ENCODE measurements at regions not wholly inside any gene's neighbourhood (a gene's known extent, or its start where the extent isn't known, plus 50 kb on each side); places are given as distances from the start of the nearest gene placed in this dataset.
"Not testable (repeated sequence)": the region's sequence is repeated elsewhere in the genome, so short reads cannot be mapped to it uniquely, and the experiment has no call there.

DNA sequence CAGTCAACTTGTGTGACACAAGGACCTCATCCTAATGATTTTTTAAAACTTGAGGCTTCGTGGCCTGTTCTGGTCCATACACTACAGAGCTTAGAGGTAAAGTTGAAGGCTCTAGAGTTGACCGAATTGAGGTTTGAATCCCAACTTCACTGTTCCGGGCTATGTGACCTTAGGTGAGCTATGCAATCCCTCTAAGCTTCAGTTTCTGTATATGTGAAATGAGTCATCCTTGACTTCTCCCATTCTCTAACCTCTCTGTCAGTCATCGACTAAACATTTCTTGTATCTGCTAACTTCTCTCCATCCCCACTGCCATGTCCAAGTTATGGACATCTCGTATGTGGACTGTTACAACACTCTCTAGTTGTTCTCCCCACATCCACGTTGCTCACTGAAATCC, 178.2 kb upstream of the TMEM45B start:
- no peak for DNase-seq (ENCODE audit: low read depth in 1 of 2, low spot score in 1 of 2)

DNA sequence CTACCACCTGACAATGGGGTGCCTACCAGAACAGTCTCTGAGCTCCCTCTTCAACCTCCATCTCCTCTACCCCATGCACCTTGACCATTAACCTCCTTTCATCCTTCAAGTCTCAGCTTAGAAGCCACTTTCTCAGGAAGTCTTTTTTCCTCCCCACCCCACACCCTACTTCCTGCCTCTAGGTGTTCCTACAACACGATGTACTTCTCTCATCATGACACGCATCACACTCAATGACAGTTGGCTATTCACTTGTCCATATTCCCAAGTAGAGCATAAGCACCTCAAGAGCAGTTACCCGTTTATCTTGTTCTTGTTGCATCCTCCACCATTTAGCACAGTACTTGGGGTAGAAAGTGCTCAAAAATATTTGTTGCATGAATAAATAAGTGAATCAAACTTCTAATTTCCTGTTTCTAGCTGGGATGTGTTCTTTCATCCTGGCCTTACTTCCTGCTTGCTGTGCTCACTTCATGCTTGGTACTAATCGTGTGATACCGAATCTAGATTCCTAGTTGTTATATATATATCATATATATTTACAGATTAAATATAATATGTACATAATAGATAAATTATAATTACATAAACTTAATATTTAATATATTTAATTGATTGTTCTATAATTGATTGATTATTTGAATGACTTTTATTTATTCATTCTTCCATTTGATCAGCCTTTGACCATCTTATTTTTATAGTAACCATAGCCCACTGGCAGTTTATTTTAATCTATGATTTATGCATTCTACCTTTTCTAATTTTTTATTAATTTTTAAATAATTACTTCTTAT, 177.5 kb upstream of the TMEM45B start:
- no peak for DNase-seq (ENCODE audit: low read depth in 1 of 2, low spot score in 1 of 2)

DNA sequence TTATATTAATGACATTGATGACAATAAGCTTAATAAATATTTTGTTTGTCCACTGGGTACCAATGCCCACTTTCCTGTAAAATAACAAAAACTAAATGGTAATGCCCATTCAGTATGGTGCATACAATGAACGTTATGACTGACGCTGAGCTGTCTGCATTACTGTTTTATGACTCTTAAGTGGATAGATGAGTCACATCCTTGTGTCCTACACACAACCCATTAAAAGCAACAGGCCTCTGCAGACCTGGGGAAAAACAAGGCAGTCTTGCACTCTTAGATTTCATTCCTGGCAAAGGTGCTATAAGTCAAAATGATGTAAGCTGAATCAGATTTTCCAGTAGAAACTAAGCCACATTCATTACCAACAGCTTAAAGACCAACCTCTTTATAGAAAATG, 176.3 kb upstream of the TMEM45B start:
- DNase-seq (ENCODE audit: low read depth in 1 of 2, low spot score in 1 of 2) = no peak

DNA sequence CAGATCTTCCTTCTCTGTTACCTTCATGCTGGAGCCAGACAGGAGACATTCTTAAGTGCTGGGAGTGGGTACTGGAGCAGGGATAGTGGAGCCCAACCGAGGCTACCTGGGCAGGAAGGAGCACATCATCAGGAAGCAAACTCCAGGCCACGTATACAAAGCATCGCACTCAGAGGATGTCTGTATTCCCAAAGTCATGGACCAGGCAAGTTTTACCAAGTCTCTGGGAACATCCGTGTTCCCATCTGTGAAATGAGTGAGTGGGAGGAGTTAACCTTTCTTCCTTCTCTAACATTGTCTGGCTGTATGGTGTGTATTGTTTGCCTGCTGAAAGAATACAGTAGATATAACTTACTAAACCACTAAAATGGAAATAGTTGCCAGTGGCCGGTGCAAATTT, 175.0 kb upstream of the TMEM45B start:
- DNase-seq (ENCODE audit: low read depth in 1 of 2, low spot score in 1 of 2) = no peak

DNA sequence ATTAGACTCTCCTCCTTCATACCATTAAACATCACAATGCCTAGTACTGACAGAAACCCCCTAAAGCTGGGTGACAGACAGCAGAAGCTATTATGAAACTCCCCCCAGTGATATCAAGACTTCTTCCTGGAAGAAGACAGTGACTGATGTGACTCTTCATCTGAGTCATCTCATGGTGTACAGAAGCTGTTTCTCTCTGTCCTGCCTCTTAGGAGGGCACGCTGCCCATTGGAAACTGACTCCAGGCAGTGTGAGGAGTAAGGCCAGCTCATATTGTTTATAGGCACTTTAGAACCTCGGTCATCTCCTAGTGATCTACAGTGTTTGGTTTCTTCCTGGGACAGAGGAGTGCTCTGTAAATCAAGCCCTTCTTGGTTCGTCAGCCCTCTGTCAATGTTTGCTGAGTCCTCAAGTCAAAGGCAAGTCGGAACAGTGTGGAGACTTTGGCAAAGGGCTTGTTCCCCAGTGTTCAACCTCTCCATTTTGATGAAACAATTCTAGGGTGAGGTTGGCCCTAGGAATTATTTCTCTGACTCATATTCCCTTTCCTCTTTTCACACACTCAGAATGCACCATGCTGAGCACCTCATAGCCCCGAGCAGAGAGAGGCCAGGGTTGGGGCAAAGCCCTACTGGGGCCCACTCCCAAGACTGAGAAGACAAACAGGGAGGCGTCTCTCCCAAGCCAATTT, 172.5 kb upstream of the TMEM45B start:
- DNase-seq (ENCODE audit: low read depth in 1 of 2, low spot score in 1 of 2) = no peak

DNA sequence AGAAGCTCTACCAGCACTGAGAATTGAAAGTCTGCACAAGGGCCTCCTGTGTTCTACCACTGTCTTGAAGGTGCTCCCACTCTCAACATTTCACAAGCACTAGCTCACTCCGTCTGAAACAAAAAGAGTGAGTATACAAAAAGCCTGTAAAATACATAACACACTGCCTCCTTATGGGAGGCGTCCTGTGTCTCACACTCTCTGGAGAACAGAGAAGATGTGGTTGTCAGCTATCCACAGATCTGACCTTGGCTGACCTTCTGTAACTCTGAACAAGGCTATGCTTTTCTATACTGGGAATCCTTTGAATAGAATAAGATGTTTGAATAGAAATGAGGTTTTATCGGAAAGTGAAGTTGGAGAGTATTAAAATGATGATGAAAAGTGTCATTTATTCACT, 171.3 kb upstream of the TMEM45B start:
- no peak for DNase-seq (ENCODE audit: low read depth in 1 of 2, low spot score in 1 of 2)

DNA sequence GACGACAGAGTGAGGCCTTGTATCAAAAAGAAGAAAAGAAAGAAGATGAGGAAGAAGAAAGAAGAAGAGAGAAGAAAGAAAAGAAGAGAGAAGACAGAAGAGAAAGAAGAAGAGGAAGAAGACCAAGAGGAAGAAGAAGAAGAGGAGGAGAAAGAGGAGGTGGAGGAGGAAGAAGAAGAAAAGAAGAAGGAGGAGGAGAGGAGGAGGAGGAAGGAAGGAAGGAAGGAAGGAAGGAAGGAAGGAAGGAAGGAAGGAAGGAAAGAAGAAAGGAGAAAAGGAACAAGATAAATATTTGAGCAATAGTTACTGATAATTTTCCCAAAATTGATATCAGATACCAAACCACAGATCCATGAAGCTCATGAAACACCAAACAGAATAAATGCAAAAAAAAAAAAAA, 169.7 kb upstream of the TMEM45B start:
- no peak for DNase-seq (ENCODE audit: low read depth in 1 of 2, low spot score in 1 of 2)

DNA sequence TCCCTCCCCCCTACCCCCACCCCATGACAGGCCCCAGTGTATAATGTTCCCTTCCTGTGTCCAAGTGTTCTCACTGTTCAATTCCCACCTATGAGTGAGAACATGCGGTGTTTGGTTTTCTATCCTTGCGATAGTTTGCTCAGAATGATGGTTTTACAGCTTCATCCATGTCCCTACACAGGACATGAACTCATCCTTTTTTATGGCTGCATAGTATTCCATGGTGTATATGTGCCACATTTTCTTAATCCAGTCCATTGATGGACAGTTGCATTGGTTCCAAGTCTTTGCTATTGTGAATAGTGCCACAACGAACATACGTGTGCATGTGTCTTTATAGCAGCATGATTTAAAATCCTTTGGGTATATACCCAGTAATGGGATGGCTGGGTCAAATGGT, 165.6 kb upstream of the TMEM45B start:
- DNase-seq (ENCODE audit: low read depth in 1 of 2, low spot score in 1 of 2) = not testable (repeated sequence)

DNA sequence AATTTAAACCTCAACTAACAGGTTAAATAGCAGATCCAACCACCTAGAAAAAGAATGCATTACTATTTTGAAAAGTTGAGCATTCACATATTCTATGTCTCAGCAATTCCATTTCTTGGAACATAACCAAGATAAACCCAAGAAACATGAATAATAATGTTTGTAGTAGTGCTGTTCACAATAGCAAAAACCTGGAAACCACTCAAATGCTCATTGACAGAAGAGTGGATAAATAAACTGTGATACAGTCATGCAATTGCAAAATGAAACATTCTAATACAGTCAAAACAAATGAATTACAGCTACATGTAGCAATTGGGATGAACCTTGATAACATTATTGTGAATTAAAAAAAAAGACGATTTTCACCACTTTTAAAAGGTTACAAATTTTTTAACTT, 162.8 kb upstream of the TMEM45B start:
- DNase-seq (ENCODE audit: low read depth in 1 of 2, low spot score in 1 of 2) = no peak

DNA sequence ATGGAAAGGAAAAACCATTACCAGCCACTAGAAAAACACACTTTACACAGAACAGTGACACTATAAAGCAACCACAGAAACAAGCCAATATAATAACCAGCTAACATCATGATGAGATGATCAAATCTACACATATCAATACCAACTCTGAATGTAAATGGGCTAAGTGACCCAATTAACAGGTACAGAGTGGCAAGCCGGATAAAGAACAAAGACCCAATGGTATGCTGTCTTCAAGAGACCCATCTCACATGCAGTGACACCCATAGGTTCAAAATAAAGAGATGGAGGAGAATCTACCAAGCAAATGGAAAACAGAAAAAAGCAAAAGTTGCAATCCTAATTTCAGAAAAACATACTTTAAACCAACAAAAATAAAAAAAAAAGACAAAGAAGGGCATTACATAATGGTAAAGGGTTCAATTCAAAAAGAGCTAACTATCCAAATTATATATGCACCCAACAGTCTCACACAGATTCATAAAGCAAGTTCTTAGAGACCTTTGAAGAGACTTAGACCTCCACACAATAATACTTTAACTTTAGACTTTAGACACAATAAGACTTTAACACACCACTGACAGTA, 160.3 kb upstream of the TMEM45B start:
- DNase-seq (ENCODE audit: low read depth in 1 of 2, low spot score in 1 of 2) = no peak

DNA sequence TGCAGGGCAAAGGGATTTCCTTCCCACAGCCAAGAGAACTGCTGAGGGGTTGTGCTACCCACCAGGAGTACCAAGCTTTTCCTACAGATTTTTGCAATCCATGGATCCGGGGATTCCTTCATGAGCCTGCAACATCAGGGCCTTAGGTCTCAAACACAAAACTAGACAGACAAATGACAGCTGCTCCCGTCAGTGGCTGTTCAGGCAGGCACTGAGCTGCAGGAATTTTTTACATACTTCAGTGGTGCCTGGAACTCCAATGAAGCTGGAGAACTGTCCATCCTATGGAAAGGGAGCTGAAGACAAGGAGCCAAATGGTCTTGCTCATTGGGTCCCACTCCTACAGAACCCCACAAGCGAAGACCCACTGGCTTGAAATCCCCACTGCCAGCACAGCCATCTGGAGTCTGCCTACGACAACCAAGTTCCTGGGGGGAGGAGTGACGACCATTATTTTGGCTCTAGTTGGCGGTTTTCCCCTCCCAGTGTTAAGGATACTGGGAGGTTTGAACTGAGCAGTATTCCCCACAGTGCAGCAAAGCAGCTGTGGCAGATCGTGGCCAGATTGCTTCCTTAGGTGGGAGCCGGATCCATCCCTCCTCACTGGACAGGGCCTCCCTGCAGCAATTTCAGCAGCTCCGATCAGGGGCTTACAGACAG, 157.7 kb upstream of the TMEM45B start:
- DNase-seq (ENCODE audit: low read depth in 1 of 2, low spot score in 1 of 2) = no peak

DNA sequence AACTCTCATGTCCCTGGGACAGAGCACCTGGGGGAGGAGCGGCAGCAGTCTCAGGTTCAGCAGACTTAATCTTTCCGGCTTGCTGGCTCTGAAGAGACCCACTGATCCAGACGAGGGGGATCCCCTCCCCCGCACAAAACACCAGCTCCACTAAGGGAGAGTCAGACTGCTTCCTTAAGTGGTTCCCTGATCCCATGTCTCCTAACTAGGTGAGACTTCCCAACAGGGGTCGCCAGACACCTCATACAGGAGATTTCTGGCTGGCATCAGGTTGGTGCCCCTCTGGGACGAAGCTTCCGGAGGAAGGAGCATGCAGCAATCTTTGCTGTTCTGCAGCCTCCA, 157.2 kb upstream of the TMEM45B start:
- DNase-seq (ENCODE audit: low read depth in 1 of 2, low spot score in 1 of 2) = no peak

DNA sequence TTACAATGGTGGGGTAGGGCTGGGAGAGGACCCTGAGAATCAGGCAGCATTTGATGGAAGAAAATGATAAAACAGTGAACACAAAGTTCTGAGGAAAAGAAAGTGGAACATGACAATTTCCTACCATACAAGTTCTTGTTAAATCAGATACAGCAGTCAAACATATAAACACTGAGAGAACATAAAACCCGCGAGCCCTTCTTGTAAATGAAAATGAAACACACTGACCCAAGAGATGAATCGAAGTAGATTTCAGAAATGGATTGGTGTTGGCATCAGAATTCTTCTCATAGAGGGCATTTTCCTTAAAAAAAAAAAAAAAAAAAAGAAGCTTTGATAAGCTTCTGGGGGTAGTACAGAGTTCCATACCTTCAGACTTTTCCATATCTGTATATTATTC, 134.7 kb upstream of the TMEM45B start:
- DNase-seq (ENCODE audit: low read depth in 1 of 2, low spot score in 1 of 2) = no peak

DNA sequence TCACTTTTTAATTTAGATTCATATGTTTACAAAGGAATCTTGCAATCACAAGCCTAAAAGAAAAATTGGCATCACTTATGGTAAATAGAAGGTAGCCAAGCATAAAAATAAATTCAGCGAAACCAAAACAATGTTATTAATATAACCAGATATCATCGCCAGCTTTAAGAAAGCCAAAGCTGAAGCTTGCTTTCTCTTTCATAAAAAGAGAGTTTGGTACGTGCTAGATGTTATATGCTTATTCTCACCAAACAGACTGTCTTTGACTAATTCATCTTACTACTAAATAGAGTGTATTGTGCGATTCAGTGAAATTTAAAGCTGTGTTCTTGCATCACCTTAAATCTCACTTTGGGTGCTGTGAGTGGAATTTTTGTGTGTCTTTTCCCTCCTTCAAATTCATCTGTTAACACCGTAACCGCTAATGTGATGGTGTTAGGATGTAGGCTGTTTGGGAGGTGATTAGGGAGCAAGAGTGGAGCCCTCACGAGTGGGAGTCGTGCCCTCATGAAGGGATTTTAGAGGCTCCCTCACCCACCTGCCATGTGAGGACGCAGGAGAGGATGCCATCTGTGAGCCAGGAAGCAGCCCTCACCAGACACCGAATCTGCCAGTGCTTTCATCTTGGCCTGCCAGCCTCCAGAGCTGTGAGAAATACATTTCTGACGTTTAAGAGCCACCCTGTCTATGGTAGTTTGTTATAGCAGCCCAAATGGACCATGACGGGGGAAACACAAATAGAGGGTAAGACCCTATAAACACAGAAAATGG, 134.1 kb upstream of the TMEM45B start:
- no peak for DNase-seq (ENCODE audit: low read depth in 1 of 2, low spot score in 1 of 2)

DNA sequence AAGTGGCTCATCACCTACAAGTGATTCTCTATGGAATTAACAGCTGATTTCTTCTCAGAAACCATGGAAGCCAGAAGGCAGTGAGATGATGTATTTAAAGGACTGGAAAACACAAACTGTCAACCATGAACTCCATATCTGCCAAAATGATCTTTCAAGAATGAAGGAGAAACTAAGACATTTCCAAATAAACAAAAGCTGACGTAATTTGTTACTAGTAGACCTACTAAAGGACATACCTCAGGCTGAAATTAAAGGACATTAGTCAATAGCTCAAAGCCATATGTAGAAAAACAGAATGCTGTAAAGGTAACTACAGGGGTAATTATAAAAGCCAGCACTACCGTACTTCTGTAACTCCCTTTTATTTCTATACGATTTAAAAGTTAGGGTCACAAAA, 129.4 kb upstream of the TMEM45B start:
- DNase-seq (ENCODE audit: low read depth in 1 of 2, low spot score in 1 of 2) = no peak

DNA sequence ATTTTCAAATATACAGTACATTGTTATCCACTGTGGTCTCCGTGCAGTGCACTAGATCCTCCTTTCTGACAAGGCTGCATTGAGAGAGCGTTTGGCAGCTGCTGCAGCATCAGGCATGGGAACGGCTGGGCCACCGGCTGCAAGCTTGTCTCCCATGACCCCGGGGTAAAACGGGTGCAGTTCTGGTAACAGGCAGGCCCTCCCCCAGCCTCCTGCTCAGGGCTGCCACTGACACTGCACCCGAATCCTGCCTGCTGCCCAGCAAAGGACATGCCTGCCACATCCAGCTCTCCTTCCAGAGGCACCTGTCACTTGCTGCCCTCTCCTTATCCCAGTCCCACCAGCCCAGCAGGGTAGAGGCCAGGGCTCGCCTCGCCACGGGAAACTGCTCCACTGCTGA, 124.5 kb upstream of the TMEM45B start:
- DNase-seq (ENCODE audit: low read depth in 1 of 2, low spot score in 1 of 2) = no peak

DNA sequence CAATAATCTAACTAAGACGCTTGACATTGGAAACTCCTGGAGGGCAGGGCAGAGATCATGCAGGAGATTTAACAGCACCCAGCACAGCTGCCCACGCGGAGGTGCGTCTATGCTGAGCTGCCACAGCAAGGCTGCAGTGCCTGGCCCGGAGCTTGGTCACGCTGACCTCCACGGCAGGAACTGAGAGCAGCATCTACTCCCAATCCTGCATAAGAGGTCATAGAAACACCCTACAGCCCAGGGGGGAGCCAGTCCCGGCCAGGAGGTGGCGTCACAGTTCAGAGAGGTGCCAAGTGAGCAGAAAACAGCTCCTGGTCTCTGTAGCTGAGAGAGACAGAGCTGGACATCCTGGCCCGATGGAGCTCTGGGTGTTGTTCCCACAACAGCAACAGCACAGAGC, 121.1 kb upstream of the TMEM45B start:
- no peak for DNase-seq (ENCODE audit: low read depth in 1 of 2, low spot score in 1 of 2)

DNA sequence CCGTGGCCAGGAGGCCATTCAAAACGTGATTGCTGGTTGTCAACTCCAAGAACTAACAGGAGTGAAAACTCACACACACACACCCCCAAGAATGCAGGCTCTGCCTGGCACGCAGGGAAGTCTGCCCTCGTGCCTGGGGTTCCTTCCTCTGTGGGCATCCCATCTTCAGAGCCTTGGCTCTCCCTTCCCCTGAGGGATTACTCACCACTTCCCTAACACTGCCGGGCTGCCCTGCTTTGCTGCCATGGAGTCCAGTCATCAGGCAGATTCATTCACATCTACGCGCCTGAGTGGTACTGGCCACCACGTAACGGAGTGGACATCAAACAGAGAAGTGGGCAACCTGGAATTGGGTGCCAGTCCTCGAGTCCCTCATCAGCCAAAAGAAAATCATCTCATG, 120.7 kb upstream of the TMEM45B start:
- DNase-seq (ENCODE audit: low read depth in 1 of 2, low spot score in 1 of 2) = no peak

DNA sequence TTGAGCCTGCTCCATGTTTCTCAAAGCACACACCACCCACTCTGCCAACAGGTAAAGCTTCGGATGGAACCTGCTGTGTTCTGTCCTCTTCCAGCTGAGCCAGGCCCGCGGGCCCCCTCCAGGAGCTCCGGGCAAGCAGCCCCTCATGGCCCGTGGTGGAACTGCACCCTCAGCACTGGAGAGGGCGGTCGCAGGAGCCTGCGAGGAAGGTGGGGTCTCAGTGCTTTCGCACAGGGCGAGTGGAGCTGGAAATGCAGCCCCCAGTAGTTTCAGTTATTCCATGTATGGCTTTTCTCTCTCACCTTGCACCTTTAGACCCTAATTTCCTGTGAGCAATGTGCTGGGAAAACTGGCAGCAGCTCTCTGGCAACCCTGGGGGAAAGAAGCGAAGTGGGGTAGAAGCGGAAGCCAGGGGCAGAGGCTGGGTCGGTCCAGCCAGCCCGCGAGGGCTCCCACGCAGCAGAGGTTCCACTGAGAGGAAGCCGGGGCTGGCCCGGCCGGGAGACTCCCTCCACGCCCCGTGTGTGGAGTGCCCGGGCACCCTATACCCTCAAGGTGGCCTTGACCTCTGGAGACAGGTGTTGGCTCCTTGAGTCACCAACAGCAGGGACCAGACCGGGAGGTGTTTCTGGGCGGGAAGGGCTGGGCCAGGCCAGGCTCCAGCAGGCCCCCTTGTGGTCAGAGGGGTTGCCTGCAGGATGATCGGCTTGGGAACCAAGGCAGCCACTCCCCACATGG, 119.9 kb upstream of the TMEM45B start:
- DNase-seq (ENCODE audit: low read depth in 1 of 2, low spot score in 1 of 2) = peak; percentile 38 to 40

DNA sequence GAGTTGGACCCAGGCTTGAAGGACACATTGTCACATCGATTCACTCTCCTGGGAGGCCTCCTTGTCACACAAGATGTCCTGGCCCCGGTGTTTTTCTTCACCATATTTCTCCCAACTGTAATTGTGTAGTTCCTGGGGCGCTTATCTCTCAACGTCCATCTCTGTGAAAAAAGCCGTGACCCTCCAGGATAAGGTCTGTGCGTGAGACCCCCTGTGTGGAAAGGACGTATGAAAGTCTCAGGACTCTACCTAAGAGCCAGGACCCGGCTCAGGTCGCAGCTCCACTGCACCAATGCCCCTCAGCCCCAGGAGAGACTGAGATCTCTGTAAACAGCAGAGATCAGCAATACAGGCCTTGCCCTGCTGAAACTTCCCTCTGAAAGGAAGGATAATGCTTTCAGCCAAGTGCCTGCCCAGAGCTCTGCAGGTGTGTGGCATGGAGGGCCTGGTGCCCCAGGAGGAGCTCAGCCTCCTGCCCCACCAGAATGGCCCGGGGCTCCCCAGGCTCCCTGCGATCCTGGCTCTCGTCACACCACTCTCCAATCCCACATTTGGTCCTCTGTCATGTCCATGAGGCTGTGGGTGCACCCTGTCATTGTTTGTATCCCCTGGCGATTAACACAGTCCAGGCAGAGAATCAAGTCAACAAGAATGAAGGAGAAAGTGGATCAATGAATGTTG, 119.2 kb upstream of the TMEM45B start:
- DNase-seq (ENCODE audit: low read depth in 1 of 2, low spot score in 1 of 2) = no peak
